ENCODE measurements at regions not wholly inside any gene's neighbourhood (a gene's known extent, or its start where the extent isn't known, plus 50 kb on each side); places are given as distances from the start of the nearest gene placed in this dataset.

DNA sequence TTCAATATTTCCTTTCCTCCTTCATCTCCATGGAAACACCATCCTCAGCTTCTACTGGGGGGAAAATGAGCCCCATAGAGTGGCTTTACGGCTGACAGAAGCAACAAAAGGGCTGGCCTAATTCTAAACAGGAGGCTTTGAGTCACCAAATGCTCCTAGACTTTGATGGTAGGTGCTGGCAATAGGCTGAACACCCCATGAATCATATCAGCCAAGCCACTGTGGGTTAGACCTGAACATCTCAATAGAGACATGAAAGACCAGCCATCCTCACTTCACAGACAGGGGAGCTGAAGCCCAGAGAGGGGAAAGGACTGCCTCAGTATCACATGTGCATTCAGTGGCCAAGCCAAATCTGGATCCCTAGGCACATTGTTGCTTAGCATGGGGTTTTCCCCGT lies 107.6 kb downstream of the AMER1 start:
- TF ChIP-seq EZH2 (IDR thresholded peaks at IDR 0.05; ENCODE audit: borderline replicate concordance, low read length): no peak
- TF ChIP-seq, protein P1, sequence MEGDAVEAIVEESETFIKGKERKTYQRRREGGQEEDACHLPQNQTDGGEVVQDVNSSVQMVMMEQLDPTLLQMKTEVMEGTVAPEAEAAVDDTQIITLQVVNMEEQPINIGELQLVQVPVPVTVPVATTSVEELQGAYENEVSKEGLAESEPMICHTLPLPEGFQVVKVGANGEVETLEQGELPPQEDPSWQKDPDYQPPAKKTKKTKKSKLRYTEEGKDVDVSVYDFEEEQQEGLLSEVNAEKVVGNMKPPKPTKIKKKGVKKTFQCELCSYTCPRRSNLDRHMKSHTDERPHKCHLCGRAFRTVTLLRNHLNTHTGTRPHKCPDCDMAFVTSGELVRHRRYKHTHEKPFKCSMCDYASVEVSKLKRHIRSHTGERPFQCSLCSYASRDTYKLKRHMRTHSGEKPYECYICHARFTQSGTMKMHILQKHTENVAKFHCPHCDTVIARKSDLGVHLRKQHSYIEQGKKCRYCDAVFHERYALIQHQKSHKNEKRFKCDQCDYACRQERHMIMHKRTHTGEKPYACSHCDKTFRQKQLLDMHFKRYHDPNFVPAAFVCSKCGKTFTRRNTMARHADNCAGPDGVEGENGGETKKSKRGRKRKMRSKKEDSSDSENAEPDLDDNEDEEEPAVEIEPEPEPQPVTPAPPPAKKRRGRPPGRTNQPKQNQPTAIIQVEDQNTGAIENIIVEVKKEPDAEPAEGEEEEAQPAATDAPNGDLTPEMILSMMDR (IDR thresholded peaks at IDR 0.05; ENCODE audit: low read length): no peak
